Glomerular visceral epithelial cell (primary cell): ENCODE measurements at regions not wholly inside any gene's neighbourhood (a gene's known extent, or its start where the extent isn't known, plus 50 kb on each side); places are given as distances from the start of the nearest gene placed in this dataset.

Experiments used
- DNase-seq: peaks from one replicate; pipeline ENCODE4 v3.0.0-alpha.2; 2016; ENCODE audit errors: extremely low spot score

DNA sequence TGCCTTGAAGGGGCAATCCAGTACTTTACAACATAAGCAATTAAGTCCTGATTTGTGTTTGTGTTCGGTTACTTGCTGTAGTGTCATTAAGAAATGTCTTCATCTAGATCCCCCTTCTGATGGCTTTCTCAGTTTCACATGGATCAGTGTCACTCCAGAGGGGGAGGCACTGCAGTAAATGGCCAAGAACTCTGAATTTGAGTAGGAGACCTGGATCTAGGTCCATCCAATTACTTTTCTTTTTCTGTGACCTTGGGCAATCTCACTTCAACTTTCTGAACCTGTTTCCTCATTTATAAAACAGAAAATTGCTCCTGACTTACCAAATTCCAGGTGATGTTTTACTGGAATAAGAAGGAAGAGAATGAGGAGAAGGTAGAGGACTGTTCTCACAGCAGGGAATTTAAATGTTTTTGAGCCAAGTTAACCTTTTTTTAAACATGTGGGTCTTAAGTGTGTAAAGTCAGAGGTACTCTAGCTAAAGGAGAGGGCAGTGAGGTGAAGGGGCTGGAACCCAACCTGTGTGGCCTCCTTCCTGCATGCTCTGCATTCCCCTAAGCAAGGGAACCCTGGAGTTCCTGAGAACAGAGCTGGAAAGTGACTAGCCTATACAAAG lies 285.5 kb downstream of the HACE1 start:
- no peak for DNase-seq

DNA sequence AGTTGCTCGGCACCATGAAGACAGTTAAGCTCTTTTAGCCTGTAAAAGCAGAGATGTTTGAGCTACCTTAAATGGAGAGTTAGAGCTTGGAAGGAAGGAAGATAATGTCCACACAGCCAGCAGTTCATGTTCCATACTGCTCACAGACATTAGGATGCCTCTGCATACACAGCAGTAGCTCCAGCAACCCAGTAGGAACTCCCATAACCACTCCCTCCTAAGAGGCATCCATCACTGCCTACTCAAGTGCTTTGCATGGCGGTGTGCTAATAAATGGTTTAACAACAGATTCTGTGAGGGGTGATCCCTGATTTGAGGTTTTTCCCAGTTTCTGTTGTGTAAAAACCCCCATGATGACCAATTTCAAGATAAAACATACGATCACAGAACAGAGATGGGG lies 286.4 kb downstream of the HACE1 start:
- DNase-seq = no peak

DNA sequence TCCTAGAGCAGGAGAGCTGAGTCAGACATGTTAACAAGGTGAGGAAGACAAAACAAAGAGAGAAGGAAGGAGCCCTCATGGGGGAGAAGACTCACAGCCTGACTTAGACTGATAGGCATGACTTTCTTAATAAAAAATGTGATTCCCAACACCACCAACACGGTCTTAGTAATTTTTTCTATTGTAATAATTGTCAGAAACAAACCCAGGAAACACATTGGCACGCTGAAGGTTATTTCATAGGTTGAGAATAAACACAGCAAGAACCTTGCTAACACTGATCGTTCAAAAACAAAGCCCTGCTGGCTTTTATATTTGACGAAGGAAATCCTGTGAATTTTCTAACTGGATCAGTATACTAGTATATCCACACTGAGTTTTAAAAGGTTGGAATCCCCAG lies 286.8 kb downstream of the HACE1 start:
- DNase-seq = no peak

DNA sequence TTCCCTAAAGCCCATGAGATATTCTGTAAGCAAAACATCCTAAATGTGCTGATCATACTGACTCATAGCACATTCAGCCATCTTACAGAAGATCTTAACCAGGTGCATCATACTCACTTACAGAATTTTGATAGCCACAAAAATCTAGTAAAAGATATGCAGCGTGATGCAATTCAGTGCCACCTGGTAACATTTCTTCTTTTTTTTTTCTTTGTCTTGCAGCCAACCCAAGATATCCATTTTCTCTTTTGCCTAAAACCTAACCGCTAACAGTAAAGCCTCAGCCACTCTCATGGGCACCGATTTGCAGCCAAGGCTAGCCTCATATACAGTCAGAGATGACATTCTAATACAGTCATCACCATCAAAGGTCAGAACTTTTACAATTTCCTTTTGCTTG lies 293.3 kb downstream of the HACE1 start:
- DNase-seq = no peak

DNA sequence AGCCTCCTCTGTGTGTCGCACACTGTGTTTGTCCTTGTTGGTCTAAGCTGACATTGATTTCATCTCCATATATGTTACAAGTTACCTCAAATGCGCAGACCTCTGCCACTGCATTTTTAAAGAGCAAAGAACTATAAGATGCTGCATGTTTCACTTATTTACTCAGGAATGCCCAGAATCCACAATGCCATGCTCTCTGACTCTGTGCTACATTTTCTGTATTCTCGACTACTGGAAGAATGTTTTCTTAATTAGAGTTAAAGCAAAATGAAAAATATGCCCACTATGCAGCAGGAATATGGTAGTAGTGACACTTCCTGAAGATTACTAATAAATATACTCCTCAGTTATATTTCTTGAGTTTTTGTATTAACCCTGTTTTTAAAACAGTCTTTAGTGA lies 296.4 kb downstream of the HACE1 start:
- DNase-seq = no peak

DNA sequence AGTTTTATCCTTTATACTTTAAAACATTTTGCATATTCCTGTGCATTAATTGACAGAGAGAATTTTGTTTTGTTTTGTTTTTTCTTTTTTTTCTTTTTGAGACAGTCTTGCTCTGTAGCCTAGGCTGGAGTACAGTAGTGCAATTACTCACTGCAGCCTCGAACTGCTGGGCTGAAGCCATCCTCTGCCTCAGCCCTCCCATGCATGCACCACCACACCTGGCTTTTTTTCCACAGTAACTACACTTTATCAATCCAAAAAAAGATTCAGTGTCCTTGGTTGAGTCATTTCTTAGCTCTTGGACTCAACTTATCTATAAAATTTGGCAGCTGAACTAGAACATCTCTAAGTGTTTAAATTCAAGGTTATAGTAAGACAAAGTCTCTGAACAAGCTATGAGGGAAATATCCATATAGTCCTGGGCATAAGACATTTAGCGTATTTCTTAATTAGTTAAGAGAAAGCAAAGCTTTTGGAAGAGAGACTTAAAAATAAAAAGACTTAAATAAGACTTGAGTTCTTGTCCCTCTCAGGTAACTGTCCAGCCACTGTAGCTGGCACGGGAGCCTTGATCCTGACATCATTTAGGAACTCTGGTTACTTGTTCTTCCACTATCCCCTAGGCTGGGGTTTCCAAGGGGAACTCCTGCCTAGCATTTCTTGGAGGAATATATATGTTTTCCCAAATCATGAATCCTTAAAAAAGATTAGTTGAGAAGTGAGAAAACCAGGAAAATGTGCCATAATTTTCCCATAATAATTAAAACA lies 300.1 kb downstream of the HACE1 start:
- DNase-seq = no peak

DNA sequence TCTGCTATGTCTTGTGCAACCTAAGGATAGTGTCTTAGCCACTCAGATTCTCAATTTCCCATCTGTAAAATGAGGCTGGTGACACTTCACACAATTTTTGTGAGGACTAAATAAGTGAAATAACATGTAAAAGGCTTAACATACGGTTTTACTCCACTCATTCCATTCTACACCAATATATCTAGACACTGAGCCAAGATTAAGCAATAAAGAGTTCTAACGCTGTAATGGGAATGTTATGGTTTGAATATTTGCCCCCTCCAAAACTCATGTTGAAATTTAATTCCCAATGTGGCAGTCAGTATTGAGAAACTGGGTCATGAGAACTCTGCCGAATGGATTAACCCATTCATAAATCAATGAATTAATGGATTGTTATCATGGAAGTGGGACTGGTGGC lies 301.0 kb downstream of the HACE1 start:
- DNase-seq = no peak

DNA sequence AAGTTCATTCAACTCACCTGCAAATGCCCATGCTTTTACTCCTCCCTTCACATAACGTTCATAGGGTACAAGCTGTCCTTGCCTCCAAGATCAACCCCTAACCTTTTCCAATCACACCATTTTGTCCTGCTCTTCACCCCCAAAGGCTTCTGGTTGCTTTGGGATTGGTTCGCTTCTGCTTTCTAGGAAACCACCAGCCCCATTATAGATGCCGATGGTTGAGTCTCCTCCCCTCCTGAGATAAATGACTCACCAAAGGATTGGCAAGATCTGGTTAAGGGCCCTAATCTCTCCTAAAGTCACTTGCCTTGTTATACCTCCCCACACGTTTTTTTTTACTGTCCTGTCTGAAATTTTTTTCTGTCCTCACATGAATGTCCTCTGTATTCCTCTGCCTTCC lies 311.4 kb downstream of the HACE1 start:
- no peak for DNase-seq

DNA sequence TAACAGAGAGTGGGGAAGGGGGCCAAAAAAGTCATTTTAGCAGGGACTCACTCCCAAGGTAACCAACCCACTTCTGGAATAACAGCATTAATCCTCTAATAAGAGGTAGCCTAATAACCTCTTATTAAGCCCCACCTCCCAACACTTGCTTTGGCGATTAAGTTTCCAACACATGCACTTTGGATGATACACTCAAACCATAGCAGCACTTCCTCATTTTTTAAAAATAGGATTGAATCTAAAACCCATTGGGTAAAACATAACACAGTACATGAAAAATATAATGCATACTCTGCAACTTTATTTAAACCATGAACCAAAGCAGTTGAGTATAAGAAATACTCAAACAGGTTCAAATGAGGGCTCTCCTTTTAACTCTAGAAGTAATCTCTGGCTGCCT lies 318.3 kb downstream of the HACE1 start:
- DNase-seq = no peak

DNA sequence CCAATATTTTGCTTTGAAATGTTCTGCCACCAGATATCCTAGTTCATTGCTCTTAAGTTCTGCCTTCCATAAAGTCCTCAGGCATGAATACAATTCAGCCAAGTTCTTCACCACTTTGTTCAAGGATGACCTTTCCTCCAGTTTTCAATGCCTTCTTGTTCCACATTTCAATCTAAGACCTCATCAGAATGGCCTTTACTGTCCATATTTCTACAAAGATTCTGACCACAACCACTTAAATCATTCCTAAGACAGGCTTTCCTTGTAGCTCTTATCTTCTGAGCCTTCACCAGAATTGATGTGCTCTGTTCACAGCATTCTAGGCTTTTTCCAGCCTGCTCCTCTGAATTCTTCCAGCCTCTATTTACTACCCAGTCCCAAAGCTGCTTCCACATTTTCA lies 319.0 kb downstream of the HACE1 start:
- DNase-seq = no peak

DNA sequence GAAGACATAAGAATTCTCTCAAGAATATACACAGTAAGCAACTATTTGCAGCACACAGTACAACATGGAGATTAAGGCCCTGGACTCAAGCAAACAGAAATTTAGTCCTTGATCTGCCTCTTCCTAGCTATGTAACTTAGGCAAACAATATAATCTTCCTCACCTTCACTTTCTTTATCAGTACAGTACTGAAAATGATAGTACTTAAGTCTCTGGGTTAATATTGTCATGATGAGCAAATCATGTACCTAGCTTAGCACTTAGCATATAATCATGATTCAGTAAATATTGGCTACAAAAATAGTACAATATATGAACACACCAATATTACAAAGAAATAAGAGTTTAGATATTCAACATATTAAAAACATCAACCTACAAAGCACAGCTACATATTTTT lies 320.5 kb downstream of the HACE1 start:
- DNase-seq = no peak

DNA sequence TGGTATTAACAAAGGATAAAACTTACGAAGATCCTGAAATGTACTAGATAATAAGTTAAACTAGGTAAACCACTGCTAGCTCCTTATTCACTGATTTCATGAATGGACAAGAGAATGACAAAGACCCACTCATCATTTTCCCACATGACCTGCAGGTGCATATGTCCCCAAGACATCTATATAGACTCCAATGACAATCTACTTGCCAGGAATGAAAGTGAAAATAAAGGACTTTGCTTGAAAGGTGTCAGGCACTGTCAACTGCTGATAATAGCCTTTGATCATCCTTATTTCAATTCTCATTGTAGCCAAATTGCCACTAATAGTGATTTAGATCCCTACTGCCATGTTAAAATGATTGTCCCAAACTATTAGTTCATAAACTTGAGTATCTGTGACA lies 321.8 kb downstream of the HACE1 start:
- DNase-seq = no peak

DNA sequence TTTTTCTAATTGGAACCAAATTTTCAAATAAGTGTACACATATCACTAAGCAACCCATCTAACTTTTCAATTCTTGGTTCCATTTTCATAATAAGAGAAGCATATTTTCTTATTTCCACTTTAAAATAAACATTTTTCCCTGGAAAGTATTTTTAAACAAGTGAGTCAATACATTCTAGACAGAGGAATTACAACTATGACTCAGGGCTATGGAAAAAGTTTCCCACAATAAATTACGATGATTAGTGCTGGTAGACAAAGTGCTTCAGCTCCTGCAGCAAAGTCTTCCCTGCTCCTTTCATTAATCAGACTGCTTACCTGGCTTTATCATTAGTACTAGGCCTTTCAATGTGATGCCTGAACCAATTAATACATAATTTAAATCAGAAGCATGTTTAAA lies 322.5 kb downstream of the HACE1 start:
- no peak for DNase-seq

DNA sequence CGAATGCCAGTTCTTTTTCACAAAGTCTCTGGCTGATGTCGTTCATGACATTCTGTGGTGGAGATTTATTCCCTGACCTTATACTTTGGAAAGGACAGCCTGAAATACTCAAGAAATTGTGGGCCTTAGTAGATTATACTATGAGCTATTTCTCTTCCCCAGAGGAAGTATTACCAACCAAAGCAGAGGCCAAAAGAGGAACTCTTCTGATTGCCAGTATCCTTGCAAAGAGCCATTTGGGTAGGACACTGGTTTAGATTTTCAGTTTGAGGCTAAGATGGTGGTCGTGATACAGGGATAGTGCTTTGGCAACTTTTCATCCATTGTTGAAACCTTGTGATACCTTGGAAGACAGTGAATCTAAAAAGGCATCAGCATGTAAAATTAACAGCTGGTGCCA lies 327.3 kb downstream of the HACE1 start:
- DNase-seq = no peak

DNA sequence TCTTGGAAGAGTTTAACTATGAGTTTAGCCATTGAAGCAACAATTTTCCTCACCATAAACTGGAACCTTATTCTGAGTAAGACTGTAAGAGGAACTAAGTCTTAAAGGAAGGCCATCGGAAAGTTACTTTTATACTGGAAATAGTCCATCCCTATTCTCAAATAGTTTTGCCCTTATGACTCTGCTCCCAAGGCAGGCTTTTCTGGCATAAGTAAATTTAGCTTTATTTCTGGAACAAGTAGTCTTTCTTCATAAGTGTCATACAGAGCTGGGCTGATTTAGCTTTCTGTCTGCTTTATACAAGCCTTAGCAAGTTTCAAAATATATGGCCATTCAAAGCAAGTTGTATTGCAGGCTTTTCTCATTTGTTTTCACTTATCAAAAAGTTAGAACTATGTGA lies 328.1 kb downstream of the HACE1 start:
- DNase-seq = no peak

DNA sequence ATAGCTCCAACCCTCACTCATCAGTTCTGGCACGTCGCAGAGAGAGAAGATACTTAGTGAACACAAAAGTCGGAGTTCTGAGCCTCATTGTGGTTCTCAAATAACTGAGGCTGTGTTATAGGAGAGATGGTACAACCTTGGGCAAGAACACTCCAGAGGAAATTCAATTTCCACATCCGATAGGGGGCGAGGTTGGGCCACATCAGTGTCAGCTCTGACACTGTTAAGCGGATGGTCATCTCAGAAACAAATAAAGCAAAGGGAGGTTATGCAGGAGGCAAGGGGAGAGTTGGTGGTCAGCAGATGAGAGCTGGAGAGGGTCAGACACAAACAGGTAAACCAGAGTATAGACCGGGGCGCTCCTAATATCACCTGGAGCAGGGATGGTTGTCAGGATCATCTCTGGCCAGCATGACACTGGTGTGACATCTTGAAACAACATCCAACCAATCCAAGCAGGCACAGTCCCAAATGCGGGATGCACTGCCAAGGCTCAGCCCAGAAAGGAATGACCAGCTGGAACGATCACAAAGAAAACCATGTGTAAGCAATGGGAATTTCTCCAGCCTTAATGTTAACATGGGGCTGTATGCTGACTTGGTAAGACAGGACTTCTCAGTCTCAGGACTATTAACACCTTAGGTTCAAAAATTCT lies 331.8 kb downstream of the HACE1 start:
- no peak for DNase-seq

DNA sequence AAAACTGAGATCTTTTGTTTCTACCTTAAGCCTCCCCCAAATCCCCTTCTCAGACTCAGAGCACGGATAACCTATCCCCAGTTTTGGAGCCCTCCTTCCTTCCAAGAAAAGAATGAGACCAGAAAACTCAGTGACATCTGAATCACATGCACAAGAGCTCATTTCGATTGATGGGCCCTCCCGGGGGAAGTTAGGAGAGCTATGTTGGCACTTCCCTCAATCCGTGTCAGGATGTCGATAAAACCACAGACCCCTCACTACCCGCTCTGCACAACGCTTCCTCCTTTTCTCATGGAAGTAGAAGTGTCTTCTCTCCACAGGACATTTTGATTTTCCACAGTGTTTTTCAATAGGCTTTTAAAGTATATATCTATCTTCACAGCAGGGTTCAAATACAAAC lies 332.4 kb downstream of the HACE1 start:
- DNase-seq = no peak

DNA sequence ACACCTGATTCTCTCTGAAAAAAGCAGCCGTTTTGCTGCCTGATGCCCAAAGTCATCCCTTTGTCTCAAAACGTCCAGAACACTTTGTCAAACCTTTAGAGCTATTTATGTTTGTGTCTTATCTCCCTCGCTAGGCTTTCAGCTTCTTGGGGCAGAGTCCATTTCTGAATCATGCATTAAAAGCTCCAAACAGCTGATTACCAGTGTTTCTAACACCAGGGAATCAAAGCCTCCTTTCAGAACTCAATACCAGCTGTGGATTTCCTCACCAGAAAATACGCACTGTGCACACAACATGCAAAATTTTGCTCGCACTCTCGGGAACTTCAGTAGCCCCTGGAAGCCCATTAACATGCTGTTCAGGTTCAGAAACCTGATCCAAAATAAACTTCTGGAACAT lies 333.3 kb downstream of the HACE1 start:
- DNase-seq = no peak

DNA sequence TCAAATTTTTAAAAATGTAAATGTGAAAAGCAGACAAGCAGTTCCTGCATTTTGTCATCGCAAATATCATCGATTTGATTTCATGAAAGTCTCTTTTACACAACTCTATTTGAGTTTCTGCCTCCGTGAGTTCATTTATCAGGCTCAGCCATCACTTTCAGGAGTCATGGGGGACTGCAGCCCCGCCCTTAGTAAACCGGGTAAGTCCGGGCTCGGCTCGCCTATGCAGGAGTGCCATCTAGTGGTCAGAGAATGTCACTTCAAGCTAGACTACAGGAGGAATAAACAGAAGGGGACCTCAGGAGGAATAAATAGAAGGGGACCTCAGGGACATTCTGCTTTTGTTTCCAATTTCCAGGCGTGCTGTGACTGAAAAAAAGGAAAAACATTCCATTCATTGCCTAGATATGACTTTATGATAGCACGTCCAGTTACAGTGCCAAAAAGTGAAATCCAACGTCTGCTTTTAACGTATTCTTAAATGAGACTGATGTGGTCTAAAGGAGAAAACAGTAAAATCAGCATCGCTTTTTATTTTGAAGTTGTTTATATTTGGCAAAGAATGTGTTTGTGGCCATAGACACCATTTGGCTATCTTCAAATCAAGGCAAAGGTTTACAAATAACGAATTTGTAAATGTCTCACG lies 333.9 kb downstream of the HACE1 start:
- DNase-seq = peak; percentile 73

DNA sequence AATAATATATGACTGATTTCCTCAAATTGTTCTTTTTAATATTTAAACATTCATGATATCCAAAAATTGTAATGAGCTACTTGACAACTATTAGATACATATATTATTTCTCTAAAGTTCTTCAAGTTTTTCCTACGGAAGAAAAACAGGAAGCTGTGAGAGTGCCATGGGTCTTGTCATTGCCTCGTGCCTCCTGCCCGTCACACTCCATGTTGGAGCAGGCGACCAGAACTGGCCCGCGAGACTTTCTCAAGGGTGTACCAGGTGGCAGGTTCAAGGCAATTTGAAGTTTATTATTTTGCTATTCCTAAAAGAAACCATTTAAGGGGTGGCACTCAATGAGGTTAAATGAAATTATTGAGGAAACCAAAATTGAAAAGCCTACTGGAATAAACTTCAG lies 337.2 kb downstream of the HACE1 start:
- DNase-seq = no peak

DNA sequence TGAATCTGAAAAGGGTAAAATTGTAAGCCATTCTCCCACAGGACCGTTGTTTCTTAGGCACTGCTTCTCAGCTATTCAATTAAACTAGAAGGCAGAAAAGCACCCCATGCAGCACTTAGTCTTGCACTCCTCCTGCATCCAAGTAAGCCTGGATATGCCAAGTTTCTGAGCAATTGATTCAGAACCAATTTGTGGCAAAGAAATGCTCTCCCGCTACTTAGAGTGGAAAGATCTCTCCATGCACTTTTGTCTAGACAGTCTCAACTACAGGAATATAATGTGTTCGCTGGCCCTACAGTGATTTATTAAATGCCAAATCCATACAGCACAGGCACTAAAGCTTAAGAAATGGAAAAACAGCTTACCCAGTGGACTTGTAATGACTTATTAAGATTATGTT lies 338.5 kb downstream of the HACE1 start:
- no peak for DNase-seq

DNA sequence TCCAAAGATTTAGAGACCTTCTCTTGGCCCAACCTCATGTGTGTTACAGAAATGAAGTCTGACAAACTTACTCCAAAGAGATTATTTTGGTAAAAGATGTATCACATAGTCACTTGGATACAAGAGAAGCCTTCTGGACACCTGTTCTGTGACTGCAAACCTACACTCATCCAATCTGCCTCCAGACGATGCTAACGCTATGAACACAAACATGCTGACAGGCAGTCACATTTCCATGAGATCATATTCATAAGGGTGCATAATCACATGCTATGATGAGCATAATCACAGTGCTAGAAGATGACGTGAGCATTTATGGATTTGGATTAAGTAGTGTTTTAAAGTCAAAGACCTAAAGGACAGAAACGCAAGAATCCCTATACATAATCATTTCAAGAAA lies 340.2 kb downstream of the HACE1 start:
- no peak for DNase-seq

DNA sequence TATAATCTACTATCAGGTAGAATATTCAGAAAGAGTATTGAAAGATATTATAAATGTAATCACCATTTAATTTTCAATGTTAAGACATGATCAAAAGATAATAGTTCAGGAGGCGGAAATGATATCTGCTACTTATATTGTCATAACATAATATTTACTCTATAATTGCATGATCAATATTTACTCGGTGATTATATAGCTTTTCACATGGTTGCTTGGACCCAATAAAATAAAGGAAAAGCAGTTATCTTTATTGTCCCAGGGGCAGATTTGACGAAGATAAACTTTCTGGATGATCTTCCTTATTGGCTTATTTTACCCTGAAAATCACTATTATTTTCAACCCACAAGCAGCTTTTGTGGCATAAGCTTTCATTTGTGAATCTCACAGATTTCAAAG lies 350.4 kb downstream of the HACE1 start:
- DNase-seq = no peak
